HG03469 (cell line): ENCODE measurements at regions not wholly inside any gene's neighbourhood (a gene's known extent, or its start where the extent isn't known, plus 50 kb on each side); places are given as distances from the start of the nearest gene placed in this dataset.
A peak's percentile ranks its signal among the peaks of the same experiment; 100 is the strongest.

Experiments
- ATAC-seq: cut with Tn5 transposase; IDR thresholded peaks from one replicate; pipeline ENCODE4 v1.9.1; 2021; ENCODE audit warnings: mild to moderate bottlenecking, moderate library complexity, moderate number of reproducible peaks; ENCODE audit not compliant: unreplicated experiment

DNA sequence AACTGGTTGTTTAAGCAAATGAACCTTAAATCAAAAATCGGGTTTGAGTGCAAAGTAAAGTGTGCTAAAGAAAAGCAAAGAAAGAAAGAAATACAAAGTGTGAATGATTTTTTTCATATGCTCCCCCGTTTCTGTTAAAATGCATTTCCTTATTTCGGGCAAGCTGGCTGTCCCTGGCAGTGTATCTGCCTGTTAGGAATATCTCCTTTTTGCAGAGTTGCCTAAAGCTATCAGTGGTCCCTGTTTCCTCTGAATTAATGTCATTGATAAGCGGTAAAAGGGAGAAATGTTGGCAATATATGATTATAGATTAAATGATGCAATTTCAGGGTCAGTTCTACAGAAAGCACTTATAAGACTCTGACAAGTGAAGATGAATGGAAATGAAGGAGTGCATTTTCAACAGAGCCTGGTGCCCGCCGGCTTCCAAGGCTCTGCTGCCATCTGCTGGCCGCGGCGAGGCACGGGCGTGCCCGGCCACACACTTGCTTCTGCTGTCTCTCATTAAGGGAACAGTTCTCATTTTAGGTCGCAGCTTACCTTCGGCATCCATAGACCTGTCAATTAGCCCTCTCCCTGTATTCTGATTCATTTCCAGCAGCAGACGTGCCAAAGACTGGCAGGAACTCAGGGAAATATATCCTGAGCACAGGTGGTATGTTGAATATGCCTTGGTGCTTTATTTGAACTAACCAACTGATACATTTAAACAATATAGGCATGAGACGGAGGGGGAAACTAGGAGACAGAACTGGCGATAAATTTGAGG, 381.9 kb downstream of the C6orf118 start:
- ATAC-seq, result peak; percentile 85

- ATAC-seq, result no peak
Measured at GRCh38 chr6:164926686-164927085, 382.7 kb downstream of the C6orf118 start.

- ATAC-seq, result no peak
Measured at GRCh38 chr6:164925681-164926530, 383.5 kb downstream of the C6orf118 start.

- ATAC-seq, result no peak
Measured at GRCh38 chr6:164924674-164925073, 384.7 kb downstream of the C6orf118 start.

DNA sequence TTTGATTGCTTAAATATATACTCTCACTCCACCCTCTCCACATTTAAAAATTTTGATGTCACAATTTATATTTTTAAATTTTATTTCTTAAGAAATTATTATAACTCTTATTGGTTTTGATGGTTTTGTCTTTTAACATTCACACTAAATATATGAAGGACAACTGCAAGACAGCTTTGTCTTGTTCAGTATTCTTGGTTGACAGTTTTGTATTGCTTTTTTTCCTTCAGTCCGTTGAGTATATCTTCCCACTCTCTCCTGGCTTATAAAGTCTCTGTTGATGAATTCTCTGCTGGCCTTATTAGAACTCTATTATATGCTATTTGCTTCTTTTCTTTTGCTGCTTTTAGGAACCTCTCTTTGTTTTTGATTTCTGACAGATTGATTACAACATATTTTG, 392.2 kb downstream of the C6orf118 start:
- ATAC-seq, result no peak

DNA sequence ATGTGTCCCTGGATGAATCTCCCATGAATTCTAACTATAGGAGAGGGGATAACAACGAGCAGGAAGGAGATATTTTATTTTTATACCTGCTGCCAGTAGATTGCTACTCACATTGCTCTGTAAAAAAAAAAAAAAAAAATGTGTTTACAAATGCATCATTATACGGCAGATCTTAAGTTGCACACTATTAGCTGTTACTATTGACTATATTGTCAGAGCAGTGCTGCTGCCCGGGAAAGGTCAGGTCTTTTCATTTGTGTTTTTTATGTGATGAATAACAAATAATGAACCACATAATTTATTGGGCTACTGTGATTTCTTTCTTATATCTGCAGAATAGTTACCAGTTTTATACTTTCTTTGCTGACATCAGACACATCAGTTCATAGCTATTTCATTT, 393.3 kb downstream of the C6orf118 start:
- ATAC-seq, result no peak

- ATAC-seq, result no peak
Measured at GRCh38 chr6:164911873-164912580, 397.4 kb downstream of the C6orf118 start.

DNA sequence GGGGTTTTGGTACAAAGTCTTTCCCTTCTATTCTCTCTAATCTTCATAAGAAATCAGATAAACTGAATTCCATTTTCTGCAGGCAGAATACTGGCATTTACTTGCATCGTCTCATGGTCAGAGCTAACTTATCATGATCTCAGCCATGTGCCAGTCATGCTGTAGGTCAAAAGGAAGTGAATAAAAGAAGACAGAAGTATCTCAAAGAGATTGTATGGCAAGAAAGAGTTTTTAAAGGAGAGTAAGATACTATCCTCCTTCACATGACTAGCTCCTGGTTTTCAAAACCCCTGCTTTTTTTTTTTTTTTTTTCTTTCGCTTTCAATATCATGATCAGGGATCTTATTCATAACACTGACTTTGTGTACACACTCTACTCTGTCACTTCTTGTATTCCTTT, 398.3 kb downstream of the C6orf118 start:
- ATAC-seq, result no peak

- ATAC-seq, result no peak
Measured at GRCh38 chr6:164906766-164907165, 402.6 kb downstream of the C6orf118 start.

DNA sequence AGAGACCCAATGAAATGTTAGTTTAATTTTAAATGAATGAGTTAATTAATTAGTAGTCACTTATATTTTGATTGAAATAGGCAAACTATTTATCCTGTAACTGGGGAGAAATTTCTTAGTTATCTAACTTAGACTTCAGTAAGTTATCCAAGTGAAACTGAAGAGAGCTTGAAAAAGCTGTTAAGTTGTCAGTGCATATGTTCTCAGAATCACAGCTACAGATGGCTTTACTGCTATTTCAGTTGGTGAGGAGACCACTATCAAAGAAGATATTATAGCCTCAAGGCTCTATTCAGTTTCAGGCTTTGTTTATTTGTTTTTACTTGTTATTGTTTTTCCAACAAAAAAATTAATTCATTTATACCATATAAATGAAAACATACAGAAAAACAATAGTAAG, 404.1 kb downstream of the C6orf118 start:
- no peak for ATAC-seq

GRCh38 chr6:164898412-164898811, 411.0 kb downstream of the C6orf118 start:
- no peak for ATAC-seq

DNA sequence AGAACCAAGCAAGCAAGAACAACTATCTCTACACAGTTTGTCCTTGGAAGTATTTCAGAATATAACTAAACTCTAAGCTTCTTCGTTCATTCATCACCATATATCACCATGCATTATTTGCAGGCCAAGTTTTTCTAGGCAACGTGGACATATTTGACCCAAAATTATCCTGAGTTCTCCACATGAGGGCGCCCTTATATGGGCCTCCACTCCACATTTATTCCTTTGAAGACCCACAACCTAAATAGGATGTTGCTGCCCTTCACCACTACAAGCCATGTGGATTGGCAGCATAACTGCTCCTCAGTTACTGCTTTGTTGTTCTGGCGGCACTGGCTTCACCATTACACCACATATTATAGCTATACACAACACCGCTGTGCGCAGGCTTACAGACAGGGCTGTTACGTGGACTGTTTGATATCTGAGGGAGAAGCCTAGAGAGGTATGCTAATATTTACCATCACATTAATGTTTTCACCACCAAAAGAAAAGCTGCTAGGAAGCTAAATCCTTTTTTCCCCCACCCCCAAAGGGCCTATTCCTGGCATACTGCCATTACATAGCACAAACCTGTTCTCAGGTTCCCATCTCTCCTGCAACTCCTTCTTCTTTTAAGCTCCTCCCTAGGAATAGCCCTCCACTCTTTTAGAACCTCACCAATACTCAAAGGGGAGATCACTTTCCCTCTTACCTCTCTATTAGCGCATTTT, 411.7 kb downstream of the C6orf118 start:
- ATAC-seq, result no peak

DNA sequence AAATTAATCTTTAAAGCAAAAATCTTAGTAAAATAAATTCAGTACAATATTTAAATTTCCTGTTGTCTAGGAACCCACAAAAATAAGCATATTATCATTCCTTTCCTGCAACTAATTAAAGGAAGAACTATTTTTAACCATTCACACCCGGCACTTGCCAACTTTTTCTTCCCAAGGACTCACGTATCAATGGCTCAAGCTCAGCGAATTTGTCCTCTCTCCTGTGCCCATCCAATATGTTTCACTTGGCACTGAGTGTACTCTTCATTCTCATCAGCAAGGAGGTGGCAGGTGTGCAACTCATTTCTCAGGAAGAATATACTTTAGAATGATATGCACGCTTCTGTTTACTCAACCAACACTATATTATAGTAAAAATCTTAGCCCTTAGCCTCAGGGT, 419.4 kb downstream of the C6orf118 start:
- ATAC-seq, result no peak

DNA sequence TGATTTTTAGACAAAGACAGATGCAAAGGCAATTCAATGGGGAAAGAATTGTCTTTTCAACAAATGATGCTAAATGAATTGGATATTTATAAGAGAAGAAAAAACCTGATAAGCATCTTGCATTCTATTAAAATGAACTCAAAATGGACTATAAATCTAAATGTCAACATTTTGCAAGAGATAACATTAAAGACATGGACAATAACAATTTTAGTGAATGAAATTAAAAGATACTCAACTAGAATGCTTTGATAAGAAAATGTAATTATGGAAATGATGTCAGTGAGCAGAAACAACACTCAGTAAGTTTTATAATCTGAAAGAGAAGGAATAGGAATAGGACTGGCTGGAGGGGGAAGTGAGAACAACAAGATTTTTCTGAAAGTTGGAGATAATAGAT, 421.7 kb downstream of the C6orf118 start:
- no peak for ATAC-seq

- ATAC-seq, result no peak
Measured at GRCh38 chr6:164882236-164882635, 427.2 kb downstream of the C6orf118 start.

GRCh38 chr6:164871783-164872182, 437.6 kb downstream of the C6orf118 start:
- ATAC-seq, result no peak

GRCh38 chr6:164870164-164870563, 439.2 kb downstream of the C6orf118 start:
- ATAC-seq, result no peak

DNA sequence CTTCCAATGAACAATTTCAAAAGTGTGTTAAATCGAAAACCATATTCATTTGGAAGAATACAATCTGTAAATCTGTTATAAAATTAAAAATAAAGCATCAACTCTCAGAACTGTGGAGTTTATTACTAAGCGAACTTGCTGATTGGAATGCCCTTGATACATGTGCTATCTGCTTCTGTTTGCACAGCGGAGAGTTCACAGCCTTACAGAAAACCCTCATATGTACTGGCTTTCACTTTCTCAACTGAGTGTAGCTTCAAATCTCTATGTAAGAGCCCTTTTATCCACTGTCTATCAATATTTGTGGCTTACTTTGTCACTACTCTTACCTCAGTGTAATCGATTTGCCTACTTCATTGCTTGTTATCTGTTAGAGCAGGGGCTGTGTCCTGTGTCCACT, 447.4 kb downstream of the C6orf118 start:
- ATAC-seq, result no peak

- ATAC-seq, result no peak
Measured at GRCh38 chr6:164859816-164860215, 449.6 kb downstream of the C6orf118 start.

GRCh38 chr6:164856138-164856537, 453.3 kb downstream of the C6orf118 start:
- no peak for ATAC-seq

- ATAC-seq, result no peak
Measured at GRCh38 chr6:164855281-164855680, 454.1 kb downstream of the C6orf118 start.
